Esophagus muscularis mucosa (tissue), 4 donors: ENCODE measurements at regions not wholly inside any gene's neighbourhood (a gene's known extent, or its start where the extent isn't known, plus 50 kb on each side); places are given as distances from the start of the nearest gene placed in this dataset.

Source experiments
- CTCF ChIP-seq, 3 experiments: fragments of 200-600 bp in 2 of 3; fragments of 450-650 bp in 1 of 3; sonication (generic) in 2 of 3; IDR thresholded peaks; one replicate each; pipeline ENCODE4 v1.5.1; 2017 to 2019; ENCODE audit warnings: antibody characterized with exemption in 3 of 3, mild to moderate bottlenecking in 2 of 3, moderate library complexity in 1 of 3
- EP300 ChIP-seq: sonication (generic); formaldehyde crosslinking; IDR thresholded peaks from one replicate; pipeline ENCODE4 v1.6.1; 2017; ENCODE audit warnings: antibody characterized with exemption
- POLR2A ChIP-seq: fragments of 450-650 bp; IDR thresholded peaks from one replicate; pipeline ENCODE4 v1.6.1; 2017; ENCODE audit warnings: antibody characterized with exemption, moderate library complexity, mild to moderate bottlenecking, low read depth

GRCh38 chr14:49993565-49993964, 100.7 kb downstream of the ARF6 start:
- no peak for TF ChIP-seq CTCF (IDR thresholded peaks at IDR 0.05)
- TF ChIP-seq EP300: no peak
- TF ChIP-seq POLR2A: no peak
